Sigmoid colon (tissue), 4 donors: ENCODE measurements at regions not wholly inside any gene's neighbourhood (a gene's known extent, or its start where the extent isn't known, plus 50 kb on each side); places are given as distances from the start of the nearest gene placed in this dataset.

Source experiments
- POLR2A ChIP-seq, 2 donors: fragments of 450-650 bp; IDR thresholded peaks; one replicate each; pipeline ENCODE4 v1.6.1; 2016; ENCODE audit warnings: antibody characterized with exemption in 2 of 2, mild to moderate bottlenecking in 2 of 2, moderate library complexity in 2 of 2
- POLR2AphosphoS5 ChIP-seq, 4 donors: sonication (generic); formaldehyde crosslinking; IDR thresholded peaks; one replicate each; pipeline ENCODE4 v1.6.1; 2017; ENCODE audit warnings: antibody characterized with exemption in 4 of 4
- TF ChIP-seq, protein P1 (sequence below), 4 experiments: fragments of 450-650 bp in 3 of 4; fragments of 200-600 bp in 1 of 4; IDR thresholded peaks; one replicate each; pipeline ENCODE4 v1.5.1; 2016 to 2019; ENCODE audit warnings: antibody characterized with exemption in 4 of 4, mild to moderate bottlenecking in 3 of 4, moderate library complexity in 2 of 4

DNA sequence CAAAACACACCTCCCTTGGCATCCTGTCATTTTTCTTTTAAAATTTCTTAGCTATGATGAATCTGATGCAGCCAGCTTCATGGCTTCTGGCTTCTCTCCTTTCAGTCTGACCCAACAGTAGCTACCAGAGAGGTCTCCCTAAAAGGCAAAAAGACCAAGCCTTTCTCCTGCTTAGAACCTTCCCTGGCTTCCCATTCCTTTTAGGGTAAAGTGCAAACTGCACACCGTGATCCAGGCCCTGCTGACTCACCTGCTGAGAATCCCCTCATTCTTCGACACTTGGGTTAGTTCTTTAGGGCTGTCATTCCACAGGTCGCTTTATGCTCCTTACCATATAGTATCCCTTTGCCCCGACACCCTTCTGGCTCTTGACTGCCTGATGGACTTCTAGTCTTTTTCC, 362.4 kb downstream of the MIAT start:
- TF ChIP-seq, protein P1, sequence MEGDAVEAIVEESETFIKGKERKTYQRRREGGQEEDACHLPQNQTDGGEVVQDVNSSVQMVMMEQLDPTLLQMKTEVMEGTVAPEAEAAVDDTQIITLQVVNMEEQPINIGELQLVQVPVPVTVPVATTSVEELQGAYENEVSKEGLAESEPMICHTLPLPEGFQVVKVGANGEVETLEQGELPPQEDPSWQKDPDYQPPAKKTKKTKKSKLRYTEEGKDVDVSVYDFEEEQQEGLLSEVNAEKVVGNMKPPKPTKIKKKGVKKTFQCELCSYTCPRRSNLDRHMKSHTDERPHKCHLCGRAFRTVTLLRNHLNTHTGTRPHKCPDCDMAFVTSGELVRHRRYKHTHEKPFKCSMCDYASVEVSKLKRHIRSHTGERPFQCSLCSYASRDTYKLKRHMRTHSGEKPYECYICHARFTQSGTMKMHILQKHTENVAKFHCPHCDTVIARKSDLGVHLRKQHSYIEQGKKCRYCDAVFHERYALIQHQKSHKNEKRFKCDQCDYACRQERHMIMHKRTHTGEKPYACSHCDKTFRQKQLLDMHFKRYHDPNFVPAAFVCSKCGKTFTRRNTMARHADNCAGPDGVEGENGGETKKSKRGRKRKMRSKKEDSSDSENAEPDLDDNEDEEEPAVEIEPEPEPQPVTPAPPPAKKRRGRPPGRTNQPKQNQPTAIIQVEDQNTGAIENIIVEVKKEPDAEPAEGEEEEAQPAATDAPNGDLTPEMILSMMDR (IDR thresholded peaks at IDR 0.05) = no peak
- TF ChIP-seq POLR2A (IDR thresholded peaks at IDR 0.05) (no peak), POLR2AphosphoS5 (IDR thresholded peaks at IDR 0.05) (peak in 2 of 4 donors; percentile 20 to 29)
